ENCODE measurements at regions not wholly inside any gene's neighbourhood (a gene's known extent, or its start where the extent isn't known, plus 50 kb on each side); places are given as distances from the start of the nearest gene placed in this dataset.

GRCh38 chr18:51659781-51660180, 462.3 kb upstream of the MEX3C start:
- DNase-seq, result no peak

DNA sequence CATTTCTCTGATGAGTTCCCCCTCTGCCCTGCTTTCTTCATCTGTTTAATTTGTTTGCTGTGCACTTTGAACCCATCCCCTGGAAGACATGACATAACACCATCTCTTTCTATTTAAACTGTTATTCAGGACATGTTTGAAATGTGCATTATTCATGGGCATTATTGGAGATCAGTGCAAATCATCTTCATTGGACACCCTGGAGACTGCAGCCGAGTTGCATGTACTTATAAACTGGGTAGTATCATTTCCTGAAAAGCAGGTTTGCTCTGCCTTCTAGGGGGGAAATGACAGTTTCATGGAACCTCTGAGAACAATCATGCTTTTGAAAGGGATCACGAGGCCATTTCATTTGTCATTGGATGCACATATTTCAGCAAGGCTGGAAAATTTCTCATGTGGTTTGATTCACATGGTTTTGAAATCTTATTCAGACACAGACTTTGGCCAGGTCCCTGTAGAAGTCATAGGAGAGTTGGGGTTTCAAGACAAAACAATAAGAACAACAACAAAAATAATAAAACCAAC, 462.8 kb upstream of the MEX3C start:
- no peak for DNase-seq

DNA sequence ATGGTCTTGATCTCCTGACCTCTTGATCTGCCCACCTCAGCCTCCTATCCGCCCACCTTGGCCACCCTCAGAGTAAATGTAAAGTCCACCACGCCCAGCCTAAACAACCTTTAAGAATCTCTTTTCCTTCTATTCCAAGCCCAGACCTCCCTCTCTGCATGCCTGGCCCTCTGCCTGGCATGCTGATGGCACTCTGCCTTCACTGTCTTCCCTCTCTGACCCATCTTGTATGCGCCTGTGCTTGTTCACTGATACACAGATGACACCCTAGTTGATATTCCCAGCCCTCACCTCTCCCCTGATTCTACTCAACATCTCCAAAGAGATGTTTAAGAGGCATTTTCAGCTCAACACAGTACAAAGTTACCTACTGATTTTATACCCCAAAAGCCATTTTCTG, 466.8 kb upstream of the MEX3C start:
- DNase-seq, result no peak

GRCh38 chr18:51666763-51667191, 469.3 kb upstream of the MEX3C start:
- DNase-seq, result no peak

GRCh38 chr18:51668101-51668500, 470.6 kb upstream of the MEX3C start:
- no peak for DNase-seq

- no peak for DNase-seq
Measured at GRCh38 chr18:51668607-51669006, 471.1 kb upstream of the MEX3C start.

DNA sequence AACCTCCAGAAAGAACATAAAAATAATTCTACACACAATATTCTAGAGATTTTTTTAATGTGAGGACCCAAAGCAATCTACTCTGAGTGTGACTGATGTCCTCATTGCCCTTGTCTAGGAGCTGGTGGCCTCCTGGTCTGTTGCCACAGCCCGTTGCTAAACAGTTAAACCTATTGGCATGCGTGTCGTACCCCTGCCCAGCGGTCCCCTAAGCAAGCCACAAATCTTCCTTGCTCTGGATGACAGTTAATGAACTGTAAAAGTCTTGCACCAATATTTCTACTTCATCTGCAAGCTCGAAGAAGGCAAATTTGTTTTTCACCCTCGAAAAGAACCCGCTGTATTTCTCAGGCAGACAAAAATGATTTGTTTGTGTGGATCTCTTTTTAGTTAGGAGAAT, 489.1 kb upstream of the MEX3C start:
- no peak for DNase-seq

DNA sequence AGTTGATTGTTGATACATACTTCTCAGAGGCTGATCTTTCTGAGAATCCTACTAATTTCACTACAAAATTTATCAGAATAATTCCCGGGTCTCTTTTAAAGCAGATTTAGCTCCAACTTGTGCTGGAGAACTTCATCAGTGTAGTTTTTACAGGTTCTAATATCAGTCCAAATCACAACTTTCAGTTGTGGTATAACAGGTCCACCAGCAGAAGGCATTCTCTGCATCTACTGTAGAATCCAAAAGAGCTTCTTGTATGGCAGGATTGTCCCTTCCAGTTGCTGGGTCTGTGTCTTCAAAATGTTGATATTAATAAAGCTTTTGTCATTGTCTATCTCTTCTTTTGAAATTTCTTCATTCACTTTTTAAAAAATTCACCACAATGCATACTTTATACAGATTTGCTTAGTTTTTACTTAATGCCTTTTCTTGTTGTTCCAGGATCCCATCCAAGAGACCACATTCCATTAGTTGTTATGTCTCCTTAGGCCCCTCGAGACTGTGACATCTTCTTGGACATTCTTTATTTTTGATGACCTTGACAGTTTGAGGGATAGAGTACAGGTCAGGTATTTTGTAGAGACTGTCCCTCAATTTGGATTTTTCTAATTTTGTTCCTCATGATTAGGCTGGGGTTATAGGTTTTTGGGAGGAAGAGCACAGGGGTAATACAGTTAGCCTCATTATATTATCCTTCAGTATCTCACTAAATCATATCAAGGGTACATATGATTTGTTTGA, 490.5 kb upstream of the MEX3C start:
- DNase-seq, result no peak

- no peak for DNase-seq
Measured at GRCh38 chr18:51692612-51693011, 495.1 kb upstream of the MEX3C start.

DNA sequence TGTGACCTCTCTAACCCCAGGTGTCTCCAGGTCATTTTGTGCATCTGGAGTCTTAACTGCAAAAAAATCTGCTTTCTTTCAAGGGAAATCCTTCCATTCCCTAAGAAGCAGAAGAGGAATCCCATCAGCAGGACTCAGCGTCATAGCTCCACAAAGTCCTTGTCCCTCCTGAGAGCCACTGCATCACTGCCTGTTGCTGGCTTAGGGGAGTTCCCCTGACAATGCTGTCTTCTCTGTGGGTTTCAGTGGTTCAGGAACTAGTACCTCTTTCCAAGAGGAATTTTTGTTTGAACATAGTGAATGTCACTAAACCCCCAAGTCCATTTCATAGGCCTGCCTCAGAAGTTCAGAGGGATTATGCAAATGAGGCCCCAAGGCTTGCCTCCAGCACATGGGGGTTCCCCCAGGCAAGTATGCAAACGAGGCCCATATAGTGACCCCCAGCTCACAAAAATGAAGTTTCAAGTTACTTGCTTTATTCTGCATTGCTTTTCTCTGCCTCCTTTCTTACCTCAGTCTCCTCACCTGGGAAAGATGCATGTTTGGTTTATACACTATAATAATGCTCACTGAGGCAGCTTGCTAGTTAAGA, 513.9 kb upstream of the MEX3C start:
- DNase-seq, result no peak

GRCh38 chr18:51712821-51713220, 515.3 kb upstream of the MEX3C start:
- DNase-seq, result no peak

DNA sequence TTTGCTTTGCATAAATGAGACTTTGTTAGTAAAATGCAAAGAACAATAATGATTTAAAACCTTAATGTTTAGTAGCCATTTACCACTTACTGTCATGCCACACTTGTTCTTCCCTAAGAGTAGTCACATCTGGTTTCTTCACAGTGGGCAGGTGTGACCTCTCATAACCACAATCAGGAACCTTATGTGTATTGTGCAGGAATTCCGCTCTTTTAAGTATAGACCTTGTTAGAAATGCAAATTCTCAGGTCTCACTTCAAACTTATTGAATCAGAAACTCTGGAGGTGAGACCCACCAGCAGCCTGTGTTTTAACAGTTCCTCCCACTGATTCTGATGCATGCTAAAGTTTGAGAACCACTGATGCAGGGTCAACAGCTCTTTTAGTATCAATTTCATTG, 518.8 kb upstream of the MEX3C start:
- no peak for DNase-seq

- DNase-seq, result no peak
Measured at GRCh38 chr18:51721388-51721787, 523.9 kb upstream of the MEX3C start.

DNA sequence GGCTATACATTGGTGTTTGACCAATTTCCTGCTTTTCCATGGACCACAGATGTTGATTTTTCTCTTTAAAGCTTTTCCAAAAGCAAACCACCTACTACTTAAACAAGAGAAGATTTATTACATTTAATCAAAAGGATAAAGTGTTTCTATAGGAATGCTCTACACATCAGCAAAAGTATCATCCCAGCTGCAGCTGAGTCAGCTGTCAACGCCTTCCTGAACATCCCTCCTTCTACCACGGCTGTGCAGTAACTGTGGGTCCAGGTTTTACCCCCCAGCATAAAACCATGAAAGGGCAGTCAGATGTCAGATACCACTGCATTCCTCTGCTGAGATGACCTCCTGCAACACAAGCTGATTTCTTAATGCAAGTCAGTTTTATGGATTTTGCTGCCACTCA, 524.5 kb upstream of the MEX3C start:
- DNase-seq, result no peak

DNA sequence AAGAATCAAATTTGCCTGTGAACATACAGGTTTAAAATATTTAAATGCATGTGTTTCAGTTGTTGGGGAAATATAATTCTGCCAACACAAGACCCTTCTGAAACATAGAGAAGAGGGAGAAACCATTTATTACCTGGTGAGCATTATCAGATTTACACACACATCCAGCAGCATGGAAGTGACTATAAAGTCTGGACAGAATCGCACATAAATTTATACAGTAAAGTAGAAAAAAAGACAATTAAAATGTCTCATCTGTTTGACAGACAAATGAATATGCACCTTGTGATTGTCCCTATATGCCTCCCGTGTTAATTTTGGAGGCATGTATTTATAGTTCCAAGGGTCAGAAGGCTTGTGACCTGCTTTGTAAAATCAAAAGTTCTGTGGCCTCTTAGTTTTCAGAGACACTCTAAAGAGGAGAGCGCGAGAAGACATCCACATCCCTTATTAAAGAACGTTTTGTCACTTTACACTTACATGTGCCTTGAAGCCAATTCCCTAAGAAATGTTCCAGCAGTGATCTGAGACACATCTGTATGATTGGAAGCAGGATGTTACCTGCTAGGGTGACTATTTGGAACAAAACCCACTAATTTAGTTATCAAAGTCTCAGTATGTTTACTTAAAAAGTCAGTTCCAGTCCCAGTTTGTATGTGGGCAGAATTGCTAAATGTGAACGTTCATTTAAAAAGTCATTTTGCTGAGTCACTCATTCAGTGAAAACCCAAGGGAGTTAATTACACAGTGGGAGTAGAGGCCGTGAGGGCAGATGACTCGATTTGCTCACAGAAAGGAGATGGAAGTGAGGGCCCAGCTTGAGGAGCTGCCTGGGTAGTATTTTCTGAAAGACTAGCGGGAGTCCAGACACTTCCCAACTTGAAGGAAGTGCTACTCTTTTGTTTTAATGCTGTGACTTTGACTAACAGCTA, 527.6 kb upstream of the MEX3C start:
- no peak for DNase-seq

DNA sequence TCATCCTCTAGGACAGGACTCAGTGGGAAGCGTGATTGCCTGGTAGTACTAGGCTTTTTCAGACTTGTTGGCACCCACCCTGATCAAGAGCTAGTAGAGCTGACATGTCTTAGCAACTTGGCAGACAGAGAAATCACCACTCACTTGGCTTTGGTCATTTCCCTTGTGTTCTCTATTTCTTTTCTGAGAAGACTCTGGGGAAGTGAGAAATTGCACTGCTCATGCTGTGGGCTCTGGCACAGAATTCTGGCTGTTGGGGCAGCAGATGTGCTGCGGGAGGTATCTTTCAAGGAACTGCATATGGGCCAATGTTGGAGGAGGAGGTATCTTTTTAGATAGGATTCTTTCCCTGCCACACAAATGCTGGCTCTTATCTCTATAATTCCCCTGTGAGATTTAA, 529.1 kb upstream of the MEX3C start:
- DNase-seq, result no peak

GRCh38 chr18:51727780-51728179, 530.3 kb upstream of the MEX3C start:
- no peak for DNase-seq

GRCh38 chr18:51731070-51731469, 533.6 kb upstream of the MEX3C start:
- DNase-seq, result no peak

DNA sequence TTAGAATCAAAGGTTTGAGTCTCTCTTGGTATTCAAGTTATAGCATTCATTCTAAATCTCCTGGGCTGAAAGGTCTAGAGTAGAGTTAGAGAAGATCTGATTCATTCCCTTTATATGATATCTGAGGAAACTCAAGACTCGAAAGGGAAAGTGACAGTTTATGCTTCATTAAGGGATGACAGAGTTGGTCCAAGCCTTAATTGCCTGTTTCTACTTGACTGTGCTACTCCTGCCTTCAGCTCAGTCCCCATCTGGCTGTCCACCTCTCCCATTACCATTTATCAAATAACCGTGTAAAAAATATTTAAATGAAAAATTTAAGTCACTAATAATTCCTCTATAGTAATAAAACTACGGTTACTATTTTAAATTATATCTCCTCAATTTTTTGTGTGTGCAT, 537.1 kb upstream of the MEX3C start:
- DNase-seq, result no peak

- DNase-seq, result no peak
Measured at GRCh38 chr18:51739044-51739666, 541.7 kb upstream of the MEX3C start.

GRCh38 chr18:51751901-51752300, 554.4 kb upstream of the MEX3C start:
- DNase-seq, result no peak

DNA sequence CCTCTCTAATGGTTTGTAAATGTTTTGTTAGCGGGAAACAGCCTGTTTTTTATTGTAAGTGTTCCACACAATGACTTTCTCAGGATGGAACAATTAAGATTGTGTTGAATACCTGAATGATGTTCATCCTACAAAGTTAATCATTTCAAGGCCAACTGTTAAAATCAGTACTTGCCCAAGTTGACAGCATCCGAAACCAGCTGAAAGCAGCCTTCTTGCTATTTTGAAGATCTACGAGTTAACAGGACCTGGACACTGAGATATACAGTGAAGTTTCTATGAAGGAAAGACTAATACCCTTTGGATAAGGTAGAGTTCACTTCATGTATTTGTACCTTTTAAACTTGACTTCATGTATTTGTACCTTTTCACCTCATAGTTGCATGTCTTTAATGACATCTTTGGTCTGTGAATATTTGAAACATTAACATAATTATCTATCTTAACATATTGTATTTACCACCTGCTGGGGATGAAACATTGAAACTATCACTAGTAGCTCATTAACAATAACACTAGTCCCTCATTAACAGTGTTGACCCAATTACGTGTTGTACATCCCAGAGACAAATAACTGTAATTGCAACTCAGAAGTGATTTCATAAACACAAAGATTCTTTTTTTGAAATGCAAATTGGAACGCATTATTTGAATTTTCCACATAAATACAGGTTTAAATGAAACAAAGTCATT, 556.0 kb upstream of the MEX3C start:
- no peak for DNase-seq

DNA sequence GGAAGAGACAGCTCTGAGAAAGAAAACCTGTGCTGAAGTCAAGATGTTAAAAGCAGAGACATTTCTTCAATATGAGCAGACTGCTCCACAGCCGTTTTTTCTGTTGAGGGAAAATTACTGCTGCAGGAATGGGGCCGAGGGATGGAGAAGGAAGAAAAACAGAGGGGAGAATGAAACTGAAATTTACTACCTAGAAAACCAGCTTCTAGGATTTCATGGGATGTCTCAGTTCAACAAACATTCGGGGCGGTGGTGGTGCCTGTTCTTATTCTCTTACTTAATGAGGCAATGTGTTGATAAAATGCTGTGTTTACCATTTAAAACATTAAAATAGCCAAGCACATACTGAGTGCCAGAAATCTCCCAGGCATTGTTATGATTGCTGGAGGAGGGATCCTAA, 557.1 kb upstream of the MEX3C start:
- no peak for DNase-seq
